Fibroblast of lung (primary cell): ENCODE measurements at regions not wholly inside any gene's neighbourhood (a gene's known extent, or its start where the extent isn't known, plus 50 kb on each side); places are given as distances from the start of the nearest gene placed in this dataset.

Experiments
- DNase-seq, 2 donors: peaks; one replicate each; pipeline versions ENCODE4 v3.0.0 to v3.0.0-alpha.2; 2010; ENCODE audit warnings: low read depth in 2 of 2
- H2AFZ ChIP-seq: 2 replicates; pipeline ENCODE4 v1.5.1; 2012; ENCODE audit warnings: low read length, control low read depth, inconsistent platforms
- H3K27ac ChIP-seq: 2 replicates; pipeline ENCODE4 v1.5.1; 2011; ENCODE audit warnings: low read length, control low read depth; ENCODE audit not compliant: insufficient read depth
- H3K27me3 ChIP-seq: 2 replicates; pipeline ENCODE4 v1.5.1; 2011; ENCODE audit warnings: mild to moderate bottlenecking, low read length; ENCODE audit not compliant: control insufficient read depth, insufficient read depth
- H3K36me3 ChIP-seq: 2 replicates; pipeline ENCODE4 v1.5.1; 2011; ENCODE audit warnings: low read length; ENCODE audit not compliant: control insufficient read depth, insufficient read depth
- H3K4me1 ChIP-seq: 2 replicates; pipeline ENCODE4 v1.5.1; 2011; ENCODE audit warnings: low read length; ENCODE audit not compliant: control insufficient read depth, insufficient read depth; ENCODE audit errors: extremely low read depth
- H3K4me2 ChIP-seq: 2 replicates; pipeline ENCODE4 v1.5.1; 2011; ENCODE audit warnings: low read length, control low read depth; ENCODE audit not compliant: insufficient read depth; ENCODE audit errors: extremely low read depth
- H3K4me3 ChIP-seq, 4 experiments: fragments of 200-600 bp in 1 of 4; sonication (generic) in 1 of 4; replicated peaks in 1 of 4; 2 replicates each; pipeline ENCODE4 v1.5.1; 2011 to 2016; ENCODE audit warnings: low read length in 4 of 4, low read depth in 3 of 4, mild to moderate bottlenecking in 3 of 4, control low read depth in 2 of 4, inconsistent platforms in 1 of 4, mixed read lengths in 1 of 4; ENCODE audit not compliant: insufficient read depth in 1 of 4; ENCODE audit errors: control extremely low read depth in 1 of 4
- H3K79me2 ChIP-seq: 2 replicates; pipeline ENCODE4 v1.5.1; 2012; ENCODE audit warnings: mild to moderate bottlenecking, low read length, inconsistent platforms; ENCODE audit not compliant: control insufficient read depth, insufficient read depth
- H3K9ac ChIP-seq: 2 replicates; pipeline ENCODE4 v1.5.1; 2011; ENCODE audit warnings: mild to moderate bottlenecking, low read length, control low read depth; ENCODE audit not compliant: insufficient read depth
- H3K9me3 ChIP-seq: 2 replicates; pipeline ENCODE4 v1.5.1; 2012; ENCODE audit warnings: low read depth, low read length; ENCODE audit not compliant: control insufficient read depth, insufficient read depth
- H4K20me1 ChIP-seq: 2 replicates; pipeline ENCODE4 v1.5.1; 2011; ENCODE audit warnings: low read length; ENCODE audit not compliant: control insufficient read depth, insufficient read depth; ENCODE audit errors: extremely low read depth
- EZH2 ChIP-seq: IDR thresholded peaks from 2 replicates; pipeline ENCODE4 v1.5.1; 2012; ENCODE audit warnings: low read length, control low read depth, mild to moderate bottlenecking; ENCODE audit errors: missing control alignments
- TF ChIP-seq, protein P1 (sequence below), 2 donors: IDR thresholded peaks in 1 of 2; conservative IDR thresholded peaks in 1 of 2; 1 replicate in 1 of 2; 2 replicates in 1 of 2; pipeline ENCODE4 v1.5.1; 2011 to 2012; ENCODE audit warnings: low read length in 2 of 2, control low read depth in 1 of 2, inconsistent platforms in 1 of 2, low read depth in 1 of 2, mild to moderate bottlenecking in 1 of 2

DNA sequence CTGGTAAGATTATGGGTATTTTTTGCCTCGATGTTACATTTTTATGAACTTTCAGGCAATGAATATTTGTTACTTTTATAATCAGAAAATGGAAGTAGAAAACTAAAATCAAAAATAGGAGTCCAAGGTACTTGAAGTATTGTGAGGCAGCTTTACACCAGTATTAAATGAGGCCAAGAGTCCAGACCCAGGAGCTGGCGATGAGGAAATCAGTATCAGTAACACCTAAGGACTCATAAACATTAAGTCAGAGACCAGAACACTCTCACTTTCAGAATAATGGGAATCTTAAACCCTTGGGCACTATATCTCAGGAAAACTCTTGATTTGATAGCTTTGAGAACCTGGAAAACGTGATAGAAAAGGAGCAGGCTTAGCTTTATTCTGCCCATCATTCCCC lies 208.8 kb downstream of the GXYLT1 start:
- no peak overlapping the region for H3K9ac ChIP-seq
- no peaks in the 10 kb centered on the region for H3K79me2 ChIP-seq
- H3K9me3 ChIP-seq: no peaks in the 10 kb centered on the region
- no peaks in the 10 kb centered on the region for H4K20me1 ChIP-seq
- H3K36me3 ChIP-seq: no peaks in the 10 kb centered on the region
- H2AFZ ChIP-seq: no peak overlapping the region
- TF ChIP-seq, protein P1, sequence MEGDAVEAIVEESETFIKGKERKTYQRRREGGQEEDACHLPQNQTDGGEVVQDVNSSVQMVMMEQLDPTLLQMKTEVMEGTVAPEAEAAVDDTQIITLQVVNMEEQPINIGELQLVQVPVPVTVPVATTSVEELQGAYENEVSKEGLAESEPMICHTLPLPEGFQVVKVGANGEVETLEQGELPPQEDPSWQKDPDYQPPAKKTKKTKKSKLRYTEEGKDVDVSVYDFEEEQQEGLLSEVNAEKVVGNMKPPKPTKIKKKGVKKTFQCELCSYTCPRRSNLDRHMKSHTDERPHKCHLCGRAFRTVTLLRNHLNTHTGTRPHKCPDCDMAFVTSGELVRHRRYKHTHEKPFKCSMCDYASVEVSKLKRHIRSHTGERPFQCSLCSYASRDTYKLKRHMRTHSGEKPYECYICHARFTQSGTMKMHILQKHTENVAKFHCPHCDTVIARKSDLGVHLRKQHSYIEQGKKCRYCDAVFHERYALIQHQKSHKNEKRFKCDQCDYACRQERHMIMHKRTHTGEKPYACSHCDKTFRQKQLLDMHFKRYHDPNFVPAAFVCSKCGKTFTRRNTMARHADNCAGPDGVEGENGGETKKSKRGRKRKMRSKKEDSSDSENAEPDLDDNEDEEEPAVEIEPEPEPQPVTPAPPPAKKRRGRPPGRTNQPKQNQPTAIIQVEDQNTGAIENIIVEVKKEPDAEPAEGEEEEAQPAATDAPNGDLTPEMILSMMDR (conservative IDR thresholded peaks at IDR 0.05 in 1 of 2, IDR thresholded peaks at IDR 0.05 in 1 of 2; ENCODE audit: low read depth in 1 of 2, low read length in 2 of 2): no peak
- no peak for TF ChIP-seq EZH2
- H3K27me3 ChIP-seq: no peaks in the 10 kb centered on the region
- H3K4me3 ChIP-seq: no peak overlapping the region
- no peak for DNase-seq
- H3K4me2 ChIP-seq: no peak overlapping the region
- H3K27ac ChIP-seq: no peak overlapping the region
- no peaks in the 10 kb centered on the region for H3K4me1 ChIP-seq

DNA sequence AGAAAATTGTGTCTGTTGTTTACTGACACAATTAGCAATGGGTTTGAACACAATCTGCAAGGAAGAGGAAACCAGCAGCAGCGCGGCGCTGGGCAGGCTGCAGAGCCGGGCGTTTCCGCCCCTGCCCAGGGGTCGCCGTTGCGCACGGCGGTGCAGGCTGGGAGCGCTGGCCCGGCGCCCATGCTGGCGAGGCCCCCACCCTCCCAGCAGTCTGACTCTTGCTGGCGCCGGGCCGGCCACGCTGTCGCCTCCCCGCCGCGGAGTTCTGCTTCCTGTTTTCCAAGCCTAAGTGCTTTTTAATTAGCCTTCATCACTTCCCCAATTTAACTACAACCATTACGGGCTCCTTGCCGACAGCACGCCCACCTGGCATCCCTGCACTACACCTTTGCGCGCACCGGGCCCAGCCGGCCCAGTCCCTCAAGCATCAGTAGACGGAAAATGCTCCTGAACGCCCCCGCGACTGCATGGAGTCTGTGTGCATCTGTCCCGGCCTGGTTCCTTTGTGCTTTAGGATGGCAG lies 212.1 kb downstream of the GXYLT1 start:
- peak overlapping the region; percentile 36 to 59 (median 46) for H3K4me3 ChIP-seq
- no peak for TF ChIP-seq EZH2
- TF ChIP-seq, protein P1 (conservative IDR thresholded peaks at IDR 0.05 in 1 of 2, IDR thresholded peaks at IDR 0.05 in 1 of 2; ENCODE audit: low read depth in 1 of 2, low read length in 2 of 2): no peak
- H3K36me3 ChIP-seq: no peaks in the 10 kb centered on the region
- H3K4me1 ChIP-seq: no peaks in the 10 kb centered on the region
- peak overlapping the region; percentile 88 for H2AFZ ChIP-seq
- H3K27ac ChIP-seq: no peak overlapping the region
- no peaks in the 10 kb centered on the region for H3K9me3 ChIP-seq
- peak overlapping the region; percentile 79 for H3K4me2 ChIP-seq
- peak; percentile 40 to 46 for DNase-seq
- H3K79me2 ChIP-seq: no peaks in the 10 kb centered on the region
- no peaks in the 10 kb centered on the region for H3K27me3 ChIP-seq
- no peak overlapping the region for H3K9ac ChIP-seq
- H4K20me1 ChIP-seq: no peaks in the 10 kb centered on the region

DNA sequence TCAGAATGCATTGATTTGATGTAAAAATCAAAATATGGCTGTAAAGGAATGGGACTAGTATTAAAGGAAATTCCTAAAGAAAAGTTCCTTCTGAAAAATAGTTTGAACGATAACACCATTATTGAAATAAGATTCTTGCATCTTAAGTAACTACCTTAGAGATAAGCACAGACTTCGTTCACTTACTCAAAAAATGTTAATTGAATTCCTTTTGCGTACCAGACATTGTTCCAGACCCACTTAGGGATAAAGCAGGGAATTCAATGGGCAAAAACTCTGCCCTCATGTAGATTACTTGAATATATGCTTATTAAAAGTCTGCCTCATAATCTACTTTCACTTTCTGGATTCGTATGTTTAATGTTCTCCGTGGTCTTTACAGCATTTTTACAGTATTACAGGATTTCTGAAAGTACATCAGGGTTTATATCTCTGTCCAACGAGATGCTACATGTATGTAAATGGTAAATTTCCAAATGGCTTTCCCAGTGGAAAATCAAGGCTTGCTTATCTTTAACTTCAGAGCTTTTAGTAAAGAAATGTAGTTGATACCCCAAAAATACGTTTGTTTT lies 213.7 kb downstream of the GXYLT1 start:
- H3K27me3 ChIP-seq: no peaks in the 10 kb centered on the region
- H3K4me2 ChIP-seq: peak overlapping the region; percentile 63
- peak overlapping the region; percentile 22 for H2AFZ ChIP-seq
- H3K36me3 ChIP-seq: no peaks in the 10 kb centered on the region
- no peak overlapping the region for H3K9ac ChIP-seq
- H3K4me1 ChIP-seq: no peaks in the 10 kb centered on the region
- TF ChIP-seq EZH2: no peak
- TF ChIP-seq, protein P1 (conservative IDR thresholded peaks at IDR 0.05 in 1 of 2, IDR thresholded peaks at IDR 0.05 in 1 of 2; ENCODE audit: low read depth in 1 of 2, low read length in 2 of 2): no peak
- no peaks in the 10 kb centered on the region for H3K79me2 ChIP-seq
- H3K9me3 ChIP-seq: no peaks in the 10 kb centered on the region
- peak overlapping the region; percentile 11 to 62 (median 26) for H3K4me3 ChIP-seq
- DNase-seq: peak; percentile 7 to 39
- H3K27ac ChIP-seq: no peak overlapping the region
- no peaks in the 10 kb centered on the region for H4K20me1 ChIP-seq
